Pancreas (tissue), 10 donors: ENCODE measurements at regions not wholly inside any gene's neighbourhood (a gene's known extent, or its start where the extent isn't known, plus 50 kb on each side); places are given as distances from the start of the nearest gene placed in this dataset.

Experiments
- ATAC-seq, 4 donors: fragments of 200-7000 bp; cut with Tn5 transposase; one replicate each; pipeline versions ENCODE4 v1.8.0 to v1.9.1; 2020; ENCODE audit warnings: mild to moderate bottlenecking in 4 of 4, moderate library complexity in 4 of 4
- DNase-seq, 6 donors: peaks; one replicate each; pipeline ENCODE4 v3.0.0-alpha.2; 2020
- FAIRE-seq: peaks from 2 replicates; lab custom pipeline; 2012; peaks lifted over from hg19 to GRCh38; lab: Jason Lieb, UNC
- H3K27ac ChIP-seq, 4 donors: fragments of 200-600 bp; sonication (generic); 1 replicate in 3 of 4; 2 replicates in 1 of 4; pipeline versions ENCODE4 v1.5.0 to v1.8.0; 2020
- H3K27me3 ChIP-seq, 4 donors: fragments of 200-600 bp; one replicate each; pipeline ENCODE4 v1.8.0; 2021
- H3K36me3 ChIP-seq, 3 donors: fragments of 200-600 bp; sonication (generic) in 1 of 3; one replicate each; pipeline versions ENCODE4 v1.5.0 to v1.8.0; 2020 to 2021
- H3K4me1 ChIP-seq, 3 donors: fragments of 200-600 bp; one replicate each; pipeline ENCODE4 v1.8.0; 2021
- H3K4me3 ChIP-seq, 4 donors: fragments of 200-600 bp; sonication (generic) in 2 of 4; one replicate each; pipeline versions ENCODE4 v1.5.0 to v1.8.0; 2020 to 2021
- H3K9me3 ChIP-seq, 4 donors: fragments of 200-600 bp; one replicate each; pipeline ENCODE4 v1.8.0; 2021
- WGBS, 2 donors: extraction: QIAGEN DNeasy Blood & Tissue Kit; methylation state at CpG; one replicate each; pipeline ENCODE4 v1.1.7; 2013; 5-methylcytosine and 5-hydroxymethylcytosine counted together
- intact Hi-C, 3 donors: fragments of 100-400 bp; cut with DNase I; formaldehyde crosslinking; loops; one replicate each; pipeline versions ENCODE4 v1.11.1 to v1.14.2; 2022
- TF ChIP-seq, protein P1 (sequence below), 4 donors: fragments of 200-600 bp; sonication (generic) in 3 of 4; IDR thresholded peaks; one replicate each; pipeline versions ENCODE4 v1.5.0 to v1.8.0; 2021; ENCODE audit warnings: antibody characterized with exemption in 4 of 4
- donor health status: healthy with polysubstance abuse.
- donor health status: DM: no; HTN: no; CAD: no; lungs with moderate emphysema.
- donor health status: DM: no; HTN: no; CAD: no.
- donor health status: control.
- donor health status: control.
- donor health status: Bipolar disorder and iron deficiency.
- donor health status: DM: yes; HTN: yes; CAD: no.
- donor health status: DM: no; HTN: no; CAD: no.
- donor health status: DM: no; HTN: no; CAD: no.
- donor health status: DM: yes; HTN: yes; CAD: no.

DNA sequence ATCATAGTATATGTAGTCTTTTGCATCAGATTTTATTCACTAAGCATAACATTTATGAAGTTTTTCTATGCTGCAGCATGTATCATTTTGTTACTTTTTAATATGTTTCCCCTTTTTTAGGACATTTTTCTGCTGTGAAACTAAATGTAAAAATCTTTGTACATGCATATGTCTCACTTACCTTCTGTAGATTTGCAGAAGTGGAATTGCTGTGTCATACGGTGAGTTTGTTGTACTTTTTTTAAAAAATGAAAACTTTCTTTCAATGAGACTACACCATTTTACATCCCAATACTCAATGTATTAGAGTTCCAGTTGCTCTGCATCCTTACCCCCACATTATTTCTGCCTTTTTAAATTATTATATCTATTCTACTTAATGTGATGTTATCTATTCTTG is 868.9 kb downstream of the PDHA2 start:
- FAIRE-seq (no peak), ATAC-seq (no peak), DNase-seq (no peak)
- no peak overlapping the region for H3K4me3 ChIP-seq
- no peaks in the 10 kb centered on the region for H3K36me3 ChIP-seq
- H3K27me3 ChIP-seq: no peaks in the 10 kb centered on the region
- TF ChIP-seq, protein P1, sequence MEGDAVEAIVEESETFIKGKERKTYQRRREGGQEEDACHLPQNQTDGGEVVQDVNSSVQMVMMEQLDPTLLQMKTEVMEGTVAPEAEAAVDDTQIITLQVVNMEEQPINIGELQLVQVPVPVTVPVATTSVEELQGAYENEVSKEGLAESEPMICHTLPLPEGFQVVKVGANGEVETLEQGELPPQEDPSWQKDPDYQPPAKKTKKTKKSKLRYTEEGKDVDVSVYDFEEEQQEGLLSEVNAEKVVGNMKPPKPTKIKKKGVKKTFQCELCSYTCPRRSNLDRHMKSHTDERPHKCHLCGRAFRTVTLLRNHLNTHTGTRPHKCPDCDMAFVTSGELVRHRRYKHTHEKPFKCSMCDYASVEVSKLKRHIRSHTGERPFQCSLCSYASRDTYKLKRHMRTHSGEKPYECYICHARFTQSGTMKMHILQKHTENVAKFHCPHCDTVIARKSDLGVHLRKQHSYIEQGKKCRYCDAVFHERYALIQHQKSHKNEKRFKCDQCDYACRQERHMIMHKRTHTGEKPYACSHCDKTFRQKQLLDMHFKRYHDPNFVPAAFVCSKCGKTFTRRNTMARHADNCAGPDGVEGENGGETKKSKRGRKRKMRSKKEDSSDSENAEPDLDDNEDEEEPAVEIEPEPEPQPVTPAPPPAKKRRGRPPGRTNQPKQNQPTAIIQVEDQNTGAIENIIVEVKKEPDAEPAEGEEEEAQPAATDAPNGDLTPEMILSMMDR (IDR thresholded peaks at IDR 0.05): no peak
- no peak overlapping the region for H3K27ac ChIP-seq
- intact Hi-C loops: no loop called here
- H3K9me3 ChIP-seq: no peaks in the 10 kb centered on the region
- no peaks in the 10 kb centered on the region for H3K4me1 ChIP-seq
- WGBS, 2 donors: 93 to 98% methylated on average over 1 of the region's 1 CpG

DNA sequence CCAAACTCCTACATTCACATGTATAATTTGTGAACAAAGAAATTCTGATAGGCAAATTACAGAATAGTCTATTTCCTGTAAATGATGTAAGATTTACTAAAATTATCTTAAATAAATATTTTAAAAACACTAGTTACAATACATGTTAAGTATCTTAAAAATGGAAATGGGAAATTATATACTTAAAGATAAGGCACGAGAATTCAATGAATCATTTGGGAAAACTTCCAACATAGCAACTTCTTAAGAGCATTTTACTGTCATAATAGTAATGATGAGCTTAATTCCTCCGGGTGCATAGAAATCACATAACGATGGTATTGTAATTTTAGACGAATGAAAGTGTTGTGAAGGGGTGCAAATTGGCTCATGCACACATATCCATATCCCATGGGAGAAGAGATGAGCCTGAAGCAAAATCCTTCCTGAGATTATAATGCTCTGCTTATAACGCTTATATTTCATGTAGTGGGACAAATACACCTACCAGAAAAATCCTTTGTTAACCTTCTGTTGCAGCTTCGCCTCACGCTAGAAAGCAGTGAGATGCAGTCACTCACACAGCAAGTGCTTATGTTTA is 873.5 kb downstream of the PDHA2 start:
- Histone ChIP-seq H3K4me1 (no peaks in the 10 kb centered on the region), H3K4me3 (no peak overlapping the region), H3K9me3 (no peaks in the 10 kb centered on the region), H3K27ac (no peak overlapping the region), H3K36me3 (no peaks in the 10 kb centered on the region), H3K27me3 (no peaks in the 10 kb centered on the region)
- FAIRE-seq (no peak), DNase-seq (no peak), ATAC-seq (no peak)
- WGBS, 2 donors: 72 to 82% methylated on average over 7 of the region's 7 CpGs
- intact Hi-C loops: no loop called here
- TF ChIP-seq, protein P1 (IDR thresholded peaks at IDR 0.05): no peak

DNA sequence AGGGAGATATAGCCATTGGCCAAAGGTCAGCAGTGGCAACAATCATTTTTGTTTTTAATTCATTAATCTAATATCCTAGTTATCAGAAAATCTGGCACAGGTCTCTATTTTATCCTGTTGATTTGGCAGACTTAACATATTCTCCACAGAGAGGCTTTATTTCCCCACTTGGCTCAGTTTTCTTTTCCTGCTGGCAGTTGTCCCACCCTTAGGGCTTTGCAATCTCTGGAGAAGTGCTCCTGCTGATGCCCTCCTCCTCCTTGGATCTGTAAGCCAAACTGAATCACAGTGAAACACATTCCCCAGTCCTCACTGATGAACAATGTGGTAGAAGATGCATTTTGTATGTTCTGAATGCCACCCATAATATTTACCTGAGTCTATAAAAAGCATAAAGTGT is 889.7 kb downstream of the PDHA2 start:
- H3K27me3 ChIP-seq: no peaks in the 10 kb centered on the region
- no peak for ATAC-seq
- no peak overlapping the region for H3K27ac ChIP-seq
- no peak overlapping the region for H3K4me3 ChIP-seq
- no peak for DNase-seq
- peaks cover 0 to 6% (median 0%) of the 10 kb centered on the region in 3 donors for H3K4me1 ChIP-seq
- FAIRE-seq: no peak
- no peaks in the 10 kb centered on the region for H3K9me3 ChIP-seq
- intact Hi-C loops: no loop called here
- H3K36me3 ChIP-seq: no peaks in the 10 kb centered on the region
- TF ChIP-seq, protein P1 (IDR thresholded peaks at IDR 0.05): no peak

DNA sequence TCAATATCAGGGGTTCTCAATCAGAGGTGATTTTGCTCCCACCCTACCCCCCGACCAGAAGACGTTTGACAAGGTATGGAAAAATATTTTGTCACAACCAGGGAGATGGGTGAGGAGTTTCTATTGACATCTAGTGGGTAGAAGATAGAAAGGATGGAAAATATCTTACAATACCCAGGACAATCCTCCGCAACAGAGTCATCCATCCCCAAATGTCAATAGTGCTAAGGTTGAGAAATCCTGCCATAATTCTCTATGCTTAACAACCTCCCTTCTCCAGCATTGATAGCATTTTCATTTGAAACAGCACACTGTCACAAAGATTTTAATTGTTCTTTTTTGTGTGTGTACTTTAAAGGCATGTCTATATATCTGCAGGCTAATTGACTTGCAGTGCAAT is 890.5 kb downstream of the PDHA2 start:
- TF ChIP-seq, protein P1 (IDR thresholded peaks at IDR 0.05): no peak
- intact Hi-C loops: no loop called here

DNA sequence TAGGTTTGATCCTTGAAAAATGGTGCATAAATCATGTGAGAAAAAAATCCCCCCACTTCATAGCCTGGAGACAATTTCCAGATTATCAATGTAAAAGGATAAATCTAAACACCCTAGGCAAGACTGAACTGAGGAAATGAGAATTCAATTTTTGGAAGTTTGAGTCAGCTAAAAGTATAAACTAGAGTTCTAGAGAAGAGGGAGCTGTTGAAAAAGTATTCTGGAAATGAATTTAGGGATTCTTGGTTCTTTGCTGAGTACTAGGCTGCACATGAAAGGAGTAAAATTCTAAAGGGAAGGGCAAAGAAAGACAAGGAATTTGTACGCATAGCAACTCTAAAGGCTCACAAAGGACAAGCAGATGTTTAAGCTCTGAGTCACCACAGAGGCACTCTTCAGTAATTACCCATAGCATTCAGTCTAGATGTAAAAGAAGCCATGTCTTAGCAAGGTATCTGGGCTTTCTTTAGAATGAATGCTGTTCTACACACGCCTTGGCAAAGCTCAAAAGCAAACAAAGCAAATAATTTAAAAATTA is 896.5 kb downstream of the PDHA2 start:
- 83 to 86% methylated on average over 2 of the region's 2 CpGs for WGBS, 2 donors
- Histone ChIP-seq H3K9me3 (no peaks in the 10 kb centered on the region), H3K27ac (no peak overlapping the region), H3K27me3 (no peaks in the 10 kb centered on the region), H3K4me3 (no peak overlapping the region), H3K4me1 (no peaks in the 10 kb centered on the region), H3K36me3 (no peaks in the 10 kb centered on the region)
- DNase-seq (no peak), ATAC-seq (no peak), FAIRE-seq (no peak)
- intact Hi-C loops: no loop called here
- TF ChIP-seq, protein P1 (IDR thresholded peaks at IDR 0.05): no peak

More for the DNA sequence above, 890.5 kb downstream of the PDHA2 start:
- FAIRE-seq: no peak
- no peaks in the 10 kb centered on the region for H3K36me3 ChIP-seq
- 84 to 88% methylated on average over 3 of the region's 3 CpGs for WGBS, 2 donors
- no peak overlapping the region for H3K27ac ChIP-seq
- no peak for ATAC-seq
- H3K9me3 ChIP-seq: no peaks in the 10 kb centered on the region
- no peak overlapping the region for H3K4me3 ChIP-seq
- no peaks in the 10 kb centered on the region for H3K27me3 ChIP-seq
- no peak for DNase-seq
- peaks cover 0 to 6% (median 0%) of the 10 kb centered on the region in 3 donors for H3K4me1 ChIP-seq
